Endothelial cell of umbilical vein (primary cell): ENCODE measurements at regions not wholly inside any gene's neighbourhood (a gene's known extent, or its start where the extent isn't known, plus 50 kb on each side); places are given as distances from the start of the nearest gene placed in this dataset.

Experiments
- BruUV-seq: library from RNA; stranded (reverse); fragments of 400-500 nt; replicated peaks from 2 replicates; lab custom pipeline; 2021; lab: Mats Ljungman, UMichigan
- CTCF ChIA-PET: fragments of 300-600, 350-600 bp; sonication (Branson Sonifier 250); formaldehyde crosslinking; loops from one replicate; lab custom pipeline; 2021; ENCODE audit warnings: antibody characterized with exemption, inconsistent platforms; lab: Charles Lee
- POLR2A ChIA-PET: fragments of 300-600, 350-600 bp; sonication (Branson Sonifier 250); formaldehyde crosslinking; loops from one replicate; lab custom pipeline; 2021; ENCODE audit warnings: antibody characterized with exemption, inconsistent platforms; lab: Charles Lee
- DNase-seq: peaks from one replicate; pipeline ENCODE4 v3.0.0-alpha.2; 2011; ENCODE audit warnings: low read depth, low spot score
- FAIRE-seq: peaks from 2 replicates; lab custom pipeline; 2011; peaks lifted over from hg19 to GRCh38; lab: Jason Lieb, UNC
- H2AFZ ChIP-seq: 2 replicates; pipeline ENCODE4 v1.6.0; 2012; ENCODE audit warnings: low read depth, low read length, control low read depth, inconsistent platforms
- H3K27ac ChIP-seq: 2 replicates; pipeline ENCODE4 v1.5.1; 2011; ENCODE audit warnings: low read depth, mild to moderate bottlenecking, control low read depth, low read length, moderate library complexity; ENCODE audit not compliant: insufficient read depth
- H3K27me3 ChIP-seq, 2 experiments: 2 replicates each; pipeline versions ENCODE4 v1.6.0 to v1.6.1; 2011; ENCODE audit warnings: low read length in 2 of 2, mixed read lengths in 1 of 2; ENCODE audit not compliant: control insufficient read depth in 2 of 2, insufficient read depth in 2 of 2
- H3K36me3 ChIP-seq, 2 experiments: 2 replicates in 1 of 2; 3 replicates in 1 of 2; pipeline ENCODE4 v1.5.1; 2011; ENCODE audit warnings: low read length in 2 of 2, mild to moderate bottlenecking in 1 of 2, moderate library complexity in 1 of 2; ENCODE audit not compliant: control insufficient read depth in 2 of 2, insufficient read depth in 2 of 2; ENCODE audit errors: extremely low read depth in 1 of 2
- H3K4me1 ChIP-seq: 3 replicates; pipeline ENCODE4 v1.5.1; 2011; ENCODE audit warnings: mild to moderate bottlenecking, low read length; ENCODE audit not compliant: control insufficient read depth, insufficient read depth; ENCODE audit errors: extremely low read depth
- H3K4me2 ChIP-seq: 2 replicates; pipeline ENCODE4 v1.6.1; 2011; ENCODE audit warnings: low read length, control low read depth, mixed read lengths; ENCODE audit not compliant: insufficient read depth
- H3K4me3 ChIP-seq, 3 experiments: fragments of 200-600 bp in 1 of 3; sonication (generic), shearing (Covaris generic) in 1 of 3; replicated peaks in 1 of 3; 2 replicates each; pipeline ENCODE4 v1.5.1; 2011 to 2016; ENCODE audit warnings: control low read depth in 3 of 3, low read length in 3 of 3, mild to moderate bottlenecking in 2 of 3, inconsistent platforms in 1 of 3, low read depth in 1 of 3, moderate library complexity in 1 of 3; ENCODE audit not compliant: insufficient read depth in 1 of 3
- H3K79me2 ChIP-seq: 2 replicates; pipeline ENCODE4 v1.6.0; 2012; ENCODE audit warnings: low read length, inconsistent platforms; ENCODE audit not compliant: control insufficient read depth, insufficient read depth
- H3K9ac ChIP-seq: replicated peaks from 2 replicates; pipeline ENCODE3; 2011; ENCODE audit warnings: low read length, control low read depth; ENCODE audit not compliant: insufficient read depth; ENCODE audit errors: extremely low read depth
- H3K9me1 ChIP-seq: replicated peaks from 3 replicates; pipeline ENCODE4 v1.6.0; 2011; ENCODE audit warnings: mild to moderate bottlenecking, low read length; ENCODE audit not compliant: control insufficient read depth, insufficient read depth; ENCODE audit errors: extremely low read depth
- H3K9me3 ChIP-seq: replicated peaks from 2 replicates; pipeline ENCODE4 v1.5.1; 2012; ENCODE audit warnings: low read length, inconsistent platforms; ENCODE audit not compliant: control insufficient read depth, insufficient read depth
- H4K20me1 ChIP-seq: replicated peaks from 2 replicates; pipeline ENCODE3; 2011; ENCODE audit warnings: mild to moderate bottlenecking, low read length; ENCODE audit not compliant: control insufficient read depth, insufficient read depth; ENCODE audit errors: extremely low read depth
- CTCF ChIP-seq, 2 donors: IDR thresholded peaks; 1 replicate in 1 of 2; 2 replicates in 1 of 2; pipeline ENCODE4 v1.5.1; 2011; ENCODE audit warnings: low read length in 2 of 2, mild to moderate bottlenecking in 2 of 2, moderate library complexity in 2 of 2, control low read depth in 1 of 2, inconsistent platforms in 1 of 2, low read depth in 1 of 2; ENCODE audit not compliant: insufficient read depth in 1 of 2; ENCODE audit errors: extremely low read depth in 1 of 2
- EZH2 ChIP-seq: IDR thresholded peaks from 2 replicates; pipeline ENCODE4 v1.6.1; 2012; ENCODE audit warnings: borderline replicate concordance, low read depth, mild to moderate bottlenecking, moderate library complexity, low read length, inconsistent platforms; ENCODE audit not compliant: severe bottlenecking
- FOS ChIP-seq: IDR thresholded peaks from 2 replicates; pipeline ENCODE4 v1.6.1; 2011; ENCODE audit warnings: mild to moderate bottlenecking, low read length, moderate library complexity, borderline replicate concordance; ENCODE audit not compliant: insufficient read depth
- GATA2 ChIP-seq: IDR thresholded peaks from 2 replicates; pipeline ENCODE4 v1.7.0; 2011; ENCODE audit warnings: low read depth, mild to moderate bottlenecking, moderate library complexity, mixed read lengths, low read length; ENCODE audit not compliant: insufficient read length, insufficient read depth
- JUN ChIP-seq: IDR thresholded peaks from 2 replicates; pipeline ENCODE4 v1.6.1; 2011; ENCODE audit warnings: borderline replicate concordance, low read depth; ENCODE audit not compliant: insufficient read length, insufficient read depth
- MAX ChIP-seq: IDR thresholded peaks from 2 replicates; pipeline ENCODE4 v1.6.1; 2011; ENCODE audit not compliant: insufficient read depth, insufficient read length
- MYC ChIP-seq: IDR thresholded peaks from one replicate; pipeline ENCODE4 v1.6.1; 2011; ENCODE audit warnings: mild to moderate bottlenecking, low read depth, low read length
- POLR2A ChIP-seq: IDR thresholded peaks from 2 replicates; pipeline ENCODE4 v1.6.1; 2012; ENCODE audit warnings: low read depth, mild to moderate bottlenecking, control low read depth, low read length
- POLR2AphosphoS5 ChIP-seq: IDR thresholded peaks from 2 replicates; pipeline ENCODE4 v1.6.1; 2012; ENCODE audit warnings: low read depth, mild to moderate bottlenecking, control low read depth, low read length, moderate library complexity; ENCODE audit not compliant: insufficient read depth
- dilution Hi-C: fragments of 300-500 bp; cut with MboI; formaldehyde crosslinking; loops from one replicate; pipeline ENCODE4 v1.15.0; 2019; ENCODE audit warnings: low sequenced_read_pairs; ENCODE audit not compliant: extremely low pct_ligation_motif_present
- intact Hi-C: fragments of 100-400 bp; cut with micrococcal nuclease; formaldehyde crosslinking; loops from one replicate; pipeline ENCODE4 v1.10.0; 2022

- BruUV-seq: no TSS peak
- DNase-seq (no peak), FAIRE-seq (no peak)
- Histone ChIP-seq H2AFZ (no peak overlapping the region), H3K36me3 (no peaks in the 10 kb centered on the region), H3K27ac (no peak overlapping the region), H3K9ac (no peak overlapping the region), H3K4me3 (no peak overlapping the region), H3K27me3 (no peaks in the 10 kb centered on the region), H3K79me2 (no peaks in the 10 kb centered on the region), H3K4me2 (no peak overlapping the region), H3K4me1 (no peaks in the 10 kb centered on the region), H3K9me3 (peaks cover 7% of the 10 kb centered on the region), H3K9me1 (no peaks in the 10 kb centered on the region), H4K20me1 (no peaks in the 10 kb centered on the region)
- intact Hi-C loops (no loop called here), dilution Hi-C loops (no loop called here)
- TF ChIP-seq POLR2A: no peak
- no peak for TF ChIP-seq JUN
- TF ChIP-seq MAX: no peak
- ChIA-PET CTCF (no interaction called here), POLR2A (no interaction called here)
Observed at GRCh38 chr20:55090286-55090685, 614.9 kb downstream of the DOK5 start.

GRCh38 chr20:55086421-55086820, 611.0 kb downstream of the DOK5 start:
- Histone ChIP-seq H3K9me1 (no peaks in the 10 kb centered on the region), H3K4me3 (no peak overlapping the region), H3K27me3 (no peaks in the 10 kb centered on the region), H4K20me1 (no peaks in the 10 kb centered on the region), H3K9me3 (peaks cover 7% of the 10 kb centered on the region), H3K36me3 (no peaks in the 10 kb centered on the region), H2AFZ (no peak overlapping the region), H3K79me2 (no peaks in the 10 kb centered on the region), H3K4me1 (no peaks in the 10 kb centered on the region), H3K27ac (no peak overlapping the region), H3K4me2 (no peak overlapping the region), H3K9ac (no peak overlapping the region)
- TF ChIP-seq CTCF (IDR thresholded peaks at IDR 0.05; ENCODE audit: extremely low read depth in 1 of 2, insufficient read depth in 1 of 2, low read depth in 1 of 2, low read length in 2 of 2) (no peak), MAX (no peak), FOS (no peak), MYC (no peak), GATA2 (no peak), POLR2AphosphoS5 (no peak), JUN (no peak), EZH2 (no peak), POLR2A (no peak)
- intact Hi-C loops (no loop called here), dilution Hi-C loops (no loop called here)
- FAIRE-seq (no peak), DNase-seq (no peak)
- ChIA-PET CTCF (no interaction called here), POLR2A (no interaction called here)
- no TSS peak for BruUV-seq
